SK-N-SH (cell line): ENCODE measurements at regions not wholly inside any gene's neighbourhood (a gene's known extent, or its start where the extent isn't known, plus 50 kb on each side); places are given as distances from the start of the nearest gene placed in this dataset.

Source experiments
- CTCF ChIP-seq: fragments of 200-600 bp; sonication (generic); IDR thresholded peaks from 2 replicates; pipeline ENCODE4 v1.6.1; 2017; ENCODE audit warnings: antibody characterized with exemption, mild to moderate bottlenecking, moderate library complexity
- EZH2phosphoT487 ChIP-seq: fragments of 200-600 bp; sonication (generic); IDR thresholded peaks from 2 replicates; pipeline ENCODE4 v1.6.1; 2017; ENCODE audit warnings: low read depth, mixed run types, mild to moderate bottlenecking, antibody characterized with exemption, moderate library complexity, borderline replicate concordance
- IRF3 ChIP-seq: fragments of 150-350 bp; IDR thresholded peaks from 2 replicates; pipeline ENCODE4 v1.6.1; 2016; ENCODE audit warnings: mild to moderate bottlenecking, low read depth, low read length
- MXI1 ChIP-seq: IDR thresholded peaks from 2 replicates; pipeline ENCODE4 v1.6.1; 2012; ENCODE audit warnings: mild to moderate bottlenecking, low read depth, low read length, improper control_type of control experiment

- TF ChIP-seq EZH2phosphoT487 (no peak), CTCF (no peak), IRF3 (no peak), MXI1 (no peak)
These were observed 255.4 kb downstream of the DAD1 start for GRCh38 chr14:22333422-22334274.
